DOHH2 (cell line): ENCODE measurements at regions not wholly inside any gene's neighbourhood (a gene's known extent, or its start where the extent isn't known, plus 50 kb on each side); places are given as distances from the start of the nearest gene placed in this dataset.

ENCODE experiments used
- CTCF ChIP-seq: fragments of 200-600 bp; sonication (generic); IDR thresholded peaks from one replicate; pipeline ENCODE4 v1.5.1; 2014; ENCODE audit warnings: antibody characterized with exemption, mild to moderate bottlenecking, low read depth, low read length; ENCODE audit not compliant: poor library complexity, severe bottlenecking
- EZH2phosphoT487 ChIP-seq: fragments of 200-600 bp; sonication (generic); IDR thresholded peaks from 2 replicates; pipeline ENCODE4 v1.6.1; 2017; ENCODE audit warnings: borderline replicate concordance, mild to moderate bottlenecking, antibody characterized with exemption, low read length, moderate library complexity, mixed read lengths

GRCh38 chr3:117863146-117863545, 1153.6 kb downstream of the TUSC7 start:
- TF ChIP-seq CTCF (no peak), EZH2phosphoT487 (no peak)
